K562 (cell line): ENCODE measurements at regions not wholly inside any gene's neighbourhood (a gene's known extent, or its start where the extent isn't known, plus 50 kb on each side); places are given as distances from the start of the nearest gene placed in this dataset.

Experiments used
- ARID2 ChIP-seq: fragments of 450-650 bp; IDR thresholded peaks from 2 replicates; pipeline ENCODE4 v1.6.1; 2017; ENCODE audit warnings: antibody characterized with exemption, mild to moderate bottlenecking
- BRCA1 ChIP-seq, 2 experiments: fragments of 450-650 bp in 1 of 2; sonication (generic) in 1 of 2; formaldehyde crosslinking in 1 of 2; IDR thresholded peaks; 2 replicates each; pipeline versions ENCODE4 v1.5.0 to v1.6.1; 2017 to 2020; ENCODE audit warnings: mild to moderate bottlenecking in 1 of 2, missing genetic modification reagents in 1 of 2
- ERF ChIP-seq: fragments of 450-650 bp; formaldehyde crosslinking; IDR thresholded peaks from 2 replicates; pipeline ENCODE4 v1.4.0; 2020; ENCODE audit warnings: mild to moderate bottlenecking, mixed read lengths
- ESRRB ChIP-seq: fragments of 250-450 bp; sonication (Bioruptor Pico); IDR thresholded peaks from 2 replicates; pipeline ENCODE4 v1.5.0; 2020; ENCODE audit warnings: mild to moderate bottlenecking, moderate library complexity, borderline replicate concordance
- FUS ChIP-seq: fragments of 200-400 bp; formaldehyde crosslinking; optimal IDR thresholded peaks from 2 replicates; pipeline ENCODE3; 2017; ENCODE audit warnings: low read depth, low read length
- OTX1 ChIP-seq: fragments of 450-650 bp; formaldehyde crosslinking; IDR thresholded peaks from 2 replicates; pipeline ENCODE4 v1.4.0; 2022; ENCODE audit warnings: mild to moderate bottlenecking
- THRA ChIP-seq: fragments of 450-650 bp; IDR thresholded peaks from 2 replicates; pipeline ENCODE4 v1.6.1; 2017; ENCODE audit warnings: mild to moderate bottlenecking, moderate library complexity
- ZNF197 ChIP-seq: fragments of 200-800 bp; sonication (Bioruptor generic); IDR thresholded peaks from 2 replicates; pipeline ENCODE4 v1.6.1; 2016; ENCODE audit warnings: low read depth, missing genetic modification characterization, missing compliant biosample characterization
- ZNF253 ChIP-seq: fragments of 250-450 bp; sonication (Bioruptor Pico); conservative IDR thresholded peaks from 2 replicates; pipeline ENCODE4 v1.6.1; 2021; ENCODE audit warnings: mild to moderate bottlenecking
- ZNF592 ChIP-seq: fragments of 450-650 bp; IDR thresholded peaks from 2 replicates; pipeline ENCODE4 v1.6.1; 2017; ENCODE audit warnings: antibody characterized with exemption, mild to moderate bottlenecking

- TF ChIP-seq ZNF253 (no peak), BRCA1 (IDR thresholded peaks at IDR 0.05) (no peak), BRCA1 (CRISPR knock-in tag; IDR thresholded peaks at IDR 0.05) (no peak), ZNF592 (no peak), ARID2 (no peak), ESRRB (CRISPR knock-in tag) (no peak), FUS (no peak), ERF (no peak), ZNF197 (CRISPR knock-in tag) (no peak), OTX1 (CRISPR knock-in tag) (no peak), THRA (no peak)
Measured at GRCh38 chr1:87399264-87399663, 70.6 kb downstream of the LMO4 start (continued).
